ENCODE measurements at regions not wholly inside any gene's neighbourhood (a gene's known extent, or its start where the extent isn't known, plus 50 kb on each side); places are given as distances from the start of the nearest gene placed in this dataset.

DNA sequence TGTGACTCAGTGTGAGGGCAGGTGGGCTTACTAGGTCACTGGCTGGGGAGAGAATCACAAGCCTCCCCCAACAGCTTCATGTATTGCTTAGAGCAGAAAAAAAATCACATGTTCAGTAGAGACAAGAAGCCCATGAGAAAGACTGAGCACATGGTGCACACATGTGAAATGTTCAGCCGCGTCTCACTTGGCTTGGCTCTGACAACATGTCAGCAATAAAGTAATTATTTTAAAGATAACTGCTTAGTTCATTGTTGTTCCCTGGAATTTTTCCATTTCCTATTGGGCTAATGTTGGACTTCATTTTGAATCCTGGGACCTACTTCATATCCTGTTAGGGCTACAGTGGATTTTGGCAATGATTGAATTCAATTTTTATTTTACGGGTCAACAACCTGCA is 222.6 kb downstream of the C6orf118 start:
- TF ChIP-seq, protein P1, sequence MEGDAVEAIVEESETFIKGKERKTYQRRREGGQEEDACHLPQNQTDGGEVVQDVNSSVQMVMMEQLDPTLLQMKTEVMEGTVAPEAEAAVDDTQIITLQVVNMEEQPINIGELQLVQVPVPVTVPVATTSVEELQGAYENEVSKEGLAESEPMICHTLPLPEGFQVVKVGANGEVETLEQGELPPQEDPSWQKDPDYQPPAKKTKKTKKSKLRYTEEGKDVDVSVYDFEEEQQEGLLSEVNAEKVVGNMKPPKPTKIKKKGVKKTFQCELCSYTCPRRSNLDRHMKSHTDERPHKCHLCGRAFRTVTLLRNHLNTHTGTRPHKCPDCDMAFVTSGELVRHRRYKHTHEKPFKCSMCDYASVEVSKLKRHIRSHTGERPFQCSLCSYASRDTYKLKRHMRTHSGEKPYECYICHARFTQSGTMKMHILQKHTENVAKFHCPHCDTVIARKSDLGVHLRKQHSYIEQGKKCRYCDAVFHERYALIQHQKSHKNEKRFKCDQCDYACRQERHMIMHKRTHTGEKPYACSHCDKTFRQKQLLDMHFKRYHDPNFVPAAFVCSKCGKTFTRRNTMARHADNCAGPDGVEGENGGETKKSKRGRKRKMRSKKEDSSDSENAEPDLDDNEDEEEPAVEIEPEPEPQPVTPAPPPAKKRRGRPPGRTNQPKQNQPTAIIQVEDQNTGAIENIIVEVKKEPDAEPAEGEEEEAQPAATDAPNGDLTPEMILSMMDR (IDR thresholded peaks at IDR 0.05), result no peak
- no peak for TF ChIP-seq POLR2A (IDR thresholded peaks at IDR 0.05)

Data from tibial nerve (tissue), 3 donors.